HuH-7.5 (cell line): ENCODE measurements at regions not wholly inside any gene's neighbourhood (a gene's known extent, or its start where the extent isn't known, plus 50 kb on each side); places are given as distances from the start of the nearest gene placed in this dataset.

Experiments used
- DNase-seq: peaks from one replicate; pipeline ENCODE4 v3.0.0; 2011; ENCODE audit warnings: low spot score

DNA sequence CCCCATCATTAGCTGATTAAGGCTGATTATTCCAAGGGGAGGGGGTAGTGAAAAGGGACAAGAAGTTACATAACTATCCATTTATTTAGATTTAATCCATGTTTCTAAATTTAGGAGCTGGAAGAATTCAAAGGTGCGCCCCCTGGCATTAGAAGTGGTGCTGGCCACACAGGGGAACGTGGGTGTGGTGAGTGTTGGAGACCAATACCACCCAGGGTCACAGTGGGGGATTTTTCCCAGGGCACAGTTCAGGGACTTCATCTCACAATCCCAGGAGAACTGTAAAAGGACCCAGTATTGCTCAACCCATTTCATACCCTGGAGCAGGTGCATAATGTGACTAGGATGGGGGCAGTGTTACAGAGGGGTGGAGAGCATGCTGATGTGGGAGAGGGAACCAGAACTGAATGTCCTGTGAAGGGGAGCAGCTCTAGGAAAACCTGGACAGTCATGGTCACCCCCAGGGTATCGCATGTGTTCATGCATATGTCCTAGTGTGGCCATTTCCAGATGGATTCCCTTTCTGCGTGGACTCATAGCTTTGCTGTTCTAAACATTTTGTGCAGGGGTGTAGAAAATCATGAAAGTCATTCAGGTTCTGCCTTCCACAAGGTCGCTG, 110.3 kb downstream of the LSM3 start:
- DNase-seq: no peak

DNA sequence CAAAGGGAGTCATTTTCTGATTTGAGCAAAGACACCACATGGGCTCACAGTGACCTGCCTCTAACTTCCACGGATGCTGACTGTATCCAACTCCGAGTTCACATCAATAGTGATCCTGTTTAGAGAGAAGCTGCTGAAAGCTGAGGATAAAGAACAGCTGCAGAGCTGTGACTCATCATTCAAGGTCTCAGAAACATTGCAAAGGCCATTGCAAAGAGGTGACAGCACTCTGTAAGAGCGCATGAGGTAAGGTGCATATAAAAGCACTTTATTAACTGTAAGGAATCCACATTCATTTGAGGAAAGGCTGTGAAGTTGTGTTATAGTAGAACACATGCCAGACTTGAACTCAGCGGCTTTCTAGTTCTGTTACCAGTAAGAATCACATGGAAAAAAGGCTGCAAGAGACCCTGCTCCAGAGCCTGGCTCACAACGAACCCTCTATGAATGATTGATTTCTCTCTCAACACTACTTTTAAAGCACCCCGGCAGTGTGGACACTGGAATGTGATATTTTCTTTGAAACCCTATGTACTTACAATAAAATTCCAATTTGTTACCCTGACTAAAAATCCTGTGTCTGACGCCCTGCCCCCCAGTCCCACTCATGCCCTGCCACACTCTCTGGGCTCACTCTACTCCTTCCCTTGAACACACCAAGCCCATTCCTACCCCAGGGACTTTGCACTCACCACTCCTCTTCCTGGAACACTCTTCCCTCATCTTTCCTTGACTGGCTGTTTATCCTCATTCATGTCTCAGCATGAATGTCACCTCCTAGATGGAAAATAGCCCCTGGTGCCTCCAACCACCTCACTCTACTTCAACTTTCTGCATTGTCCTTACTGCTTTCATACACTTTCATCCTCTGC, 111.2 kb downstream of the LSM3 start:
- no peak for DNase-seq

DNA sequence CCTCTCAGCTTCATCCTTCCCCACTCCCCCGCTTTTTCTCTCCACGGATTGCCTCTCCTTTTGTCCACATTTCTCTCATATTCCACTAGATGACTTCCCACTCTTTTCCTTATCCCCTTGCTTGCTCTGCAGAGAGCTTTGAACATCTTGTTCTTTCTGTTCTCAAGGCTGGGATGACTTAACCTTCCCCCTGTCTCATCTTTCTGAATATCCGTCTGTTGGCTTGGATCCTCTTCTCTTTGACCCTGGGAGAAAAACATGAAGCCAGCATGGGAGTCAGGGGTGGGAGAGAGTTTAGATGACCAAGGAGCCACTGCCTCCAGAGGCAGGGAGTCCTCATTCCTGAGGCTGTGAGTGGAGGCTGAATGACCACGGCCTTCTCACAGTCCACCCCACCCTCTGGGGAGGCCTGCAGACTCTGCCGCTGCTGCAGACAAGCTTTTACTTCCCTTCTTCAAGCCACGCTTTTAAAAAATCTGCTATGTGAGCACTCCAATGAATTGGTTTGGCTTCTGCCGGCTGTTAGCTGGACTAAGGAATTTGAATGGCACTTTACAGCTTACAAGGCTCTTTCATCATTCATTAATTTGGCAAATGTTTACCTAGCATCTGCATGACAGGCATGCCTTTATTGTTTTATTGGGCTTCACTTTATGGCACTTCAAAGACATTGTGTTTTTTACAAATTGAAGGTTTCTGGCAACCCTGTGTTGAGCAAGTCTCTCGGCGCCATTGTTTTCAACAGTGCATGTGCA, 111.6 kb upstream of the SLC6A6 start:
- no peak for DNase-seq

DNA sequence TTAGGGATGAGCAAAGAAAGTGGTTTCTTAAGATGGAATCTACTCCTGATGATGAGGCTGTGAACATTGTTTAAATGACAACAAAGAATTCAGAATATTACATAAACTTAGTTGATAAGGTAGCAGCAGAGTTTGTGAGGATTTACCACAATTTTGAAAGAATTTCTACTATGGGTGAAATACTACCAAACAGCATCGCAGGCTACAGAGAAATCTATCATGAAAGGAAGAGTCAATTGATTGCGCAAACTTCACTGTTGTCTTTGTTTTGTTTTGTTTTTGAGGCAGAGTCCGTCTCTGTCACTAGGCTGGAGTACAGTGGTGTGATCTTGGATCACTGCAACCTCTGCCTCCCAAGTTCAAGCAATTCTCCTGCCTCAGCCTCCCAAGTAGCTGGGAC, 107.4 kb upstream of the SLC6A6 start:
- DNase-seq: no peak

DNA sequence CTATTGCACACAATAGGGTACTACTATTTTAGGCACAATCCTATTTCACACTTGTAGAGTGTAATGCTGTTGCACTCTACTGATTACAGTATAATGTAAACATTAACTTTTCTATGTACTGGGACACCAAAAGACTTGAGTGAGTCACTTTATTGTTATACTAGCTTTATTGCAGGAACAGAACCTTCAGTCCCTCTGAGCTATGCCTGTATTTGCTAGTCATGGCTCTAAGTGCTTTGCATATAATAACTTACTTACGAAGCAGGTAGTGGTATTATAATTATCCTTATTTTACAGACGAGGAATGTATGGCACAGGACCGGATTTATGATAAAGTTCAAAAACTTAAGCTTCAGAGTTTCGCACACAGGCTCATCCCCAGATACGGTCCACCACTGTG, 106.6 kb upstream of the SLC6A6 start:
- no peak for DNase-seq

DNA sequence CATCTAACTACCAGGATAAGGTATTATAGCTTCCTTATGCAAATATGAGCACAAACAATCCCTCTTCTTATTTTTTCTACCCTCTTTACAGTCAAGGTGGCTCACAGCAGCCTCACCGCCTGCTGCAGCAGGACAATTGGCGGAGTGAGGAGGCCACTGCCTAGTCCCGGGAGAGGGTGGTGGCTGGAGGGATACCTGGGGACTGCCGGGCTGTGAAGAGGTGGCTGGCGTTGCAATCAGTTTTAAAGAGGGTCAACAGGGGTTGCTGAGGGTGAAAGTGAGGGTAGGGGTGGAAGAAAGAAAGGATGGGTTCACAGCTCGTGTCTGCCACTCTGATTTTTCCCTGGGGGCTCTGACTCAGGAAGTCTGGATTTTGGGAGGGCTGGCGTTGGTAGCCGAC, 105.1 kb upstream of the SLC6A6 start:
- DNase-seq: no peak

DNA sequence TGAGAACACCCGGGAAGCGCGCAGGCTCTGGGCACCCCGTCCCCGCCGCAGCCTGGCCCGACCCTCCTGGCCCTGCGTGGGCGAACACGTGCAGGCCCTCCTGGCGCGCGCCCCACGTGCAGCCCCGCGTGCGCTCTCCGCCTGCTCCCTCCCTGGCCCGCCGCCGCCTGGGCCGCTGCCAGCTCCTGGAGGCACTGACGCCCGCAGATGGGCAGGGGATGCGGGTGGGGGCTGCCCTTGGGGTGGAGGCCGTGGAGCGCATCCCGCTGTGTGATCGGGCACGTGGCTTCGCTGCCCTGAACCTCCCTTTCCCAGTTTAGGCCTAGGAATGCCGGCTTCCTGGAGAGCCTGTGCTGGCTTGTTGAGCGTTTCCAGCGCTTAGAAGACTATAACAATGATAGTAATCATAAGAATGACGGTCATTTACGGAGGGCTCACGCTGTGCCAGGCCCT, 104.6 kb upstream of the SLC6A6 start:
- no peak for DNase-seq

DNA sequence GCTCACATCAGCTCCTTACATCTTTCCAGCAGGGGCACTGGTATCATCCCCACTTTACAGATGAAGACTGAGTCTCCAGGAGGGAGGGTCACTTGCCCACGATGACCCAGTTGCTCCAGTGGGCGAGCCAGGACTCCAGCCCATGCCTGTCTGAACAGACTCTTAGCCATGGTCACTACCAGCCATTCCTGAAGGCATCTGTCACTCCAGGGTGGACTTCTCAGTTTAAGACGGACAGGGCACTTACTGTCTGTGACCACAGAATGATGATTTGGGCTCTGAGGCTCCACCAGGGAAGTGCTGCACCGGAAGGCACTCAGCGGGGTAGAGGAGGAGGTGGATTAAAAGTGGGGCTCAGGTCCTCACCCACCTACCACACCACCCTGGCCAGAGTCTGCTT, 104.0 kb upstream of the SLC6A6 start:
- no peak for DNase-seq

DNA sequence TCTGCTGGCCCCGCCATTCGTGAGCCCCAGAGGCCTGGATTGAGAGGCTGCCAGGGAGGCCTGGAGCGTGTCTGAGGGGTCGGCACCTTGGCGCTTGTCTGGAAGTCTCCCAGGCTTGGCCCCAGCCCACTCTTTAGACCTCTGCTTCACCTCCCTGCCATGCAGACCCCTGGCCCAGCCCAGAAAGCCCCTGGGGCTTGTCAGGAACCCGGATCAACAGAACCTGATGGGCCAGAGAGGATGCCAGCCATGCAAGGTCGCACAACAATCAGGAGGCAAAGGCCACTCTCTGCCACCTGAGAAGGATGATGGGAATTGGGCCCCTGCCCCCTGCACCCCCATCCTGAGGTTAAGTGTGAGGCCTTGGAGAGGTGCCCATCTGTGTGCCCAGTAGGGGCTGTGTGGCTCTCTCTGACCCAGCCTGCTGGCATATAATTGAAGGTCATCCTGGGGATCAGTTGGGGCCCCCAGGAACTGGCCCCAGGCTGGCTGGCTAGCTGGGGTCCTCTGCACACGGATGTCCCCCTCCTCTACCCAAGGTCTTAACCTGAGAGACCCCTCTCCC, 103.3 kb upstream of the SLC6A6 start:
- no peak for DNase-seq

DNA sequence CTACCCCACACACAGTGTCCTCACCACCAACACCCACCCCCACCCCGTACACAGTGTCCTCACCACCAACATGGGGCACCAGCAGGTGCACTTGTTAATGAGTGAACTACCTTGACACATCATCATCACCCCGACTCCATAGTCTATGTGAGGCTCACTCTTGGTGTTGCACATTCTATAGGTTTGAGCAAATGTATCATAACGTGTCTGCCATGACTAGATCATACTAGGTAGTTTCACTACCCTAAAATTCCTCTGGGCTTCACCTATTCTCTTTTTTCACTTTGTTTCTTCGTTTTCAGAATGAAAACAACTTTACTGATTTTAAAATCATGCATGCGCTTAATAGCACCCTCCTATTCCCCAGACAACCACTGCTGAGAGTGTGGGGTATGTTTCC, 102.6 kb upstream of the SLC6A6 start:
- DNase-seq: no peak

DNA sequence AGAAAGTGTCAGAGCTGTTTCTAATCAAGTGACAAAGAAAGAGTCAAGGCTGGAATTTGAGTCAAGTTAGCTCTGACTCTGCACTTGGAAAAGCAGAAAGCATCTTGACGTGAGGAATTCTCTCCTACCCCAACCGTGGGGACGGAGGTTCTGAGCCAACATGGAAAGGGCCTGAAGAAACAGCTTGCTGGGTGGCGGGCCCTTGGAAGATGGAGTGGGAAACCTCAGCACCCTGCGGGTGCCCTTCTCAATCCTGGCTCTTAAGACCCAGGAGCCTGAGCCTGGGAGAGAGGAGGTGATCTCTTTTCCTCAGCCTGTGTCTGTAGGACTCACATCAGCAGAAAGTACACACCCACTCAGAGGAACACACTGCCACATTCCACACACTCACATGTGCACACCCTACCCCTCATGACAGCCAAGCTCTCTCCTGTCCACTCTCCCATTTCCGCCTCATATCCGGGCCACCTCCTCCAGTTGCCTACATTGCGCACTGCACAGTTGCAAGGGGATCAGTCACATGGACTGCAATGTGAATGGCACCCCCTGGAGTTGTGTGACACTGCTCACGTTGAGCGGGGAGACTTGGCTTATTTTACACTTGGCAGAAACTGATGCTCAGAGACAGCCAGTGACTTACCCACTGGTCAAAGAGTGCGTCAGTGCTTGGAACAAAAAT, 101.5 kb upstream of the SLC6A6 start:
- no peak for DNase-seq

DNA sequence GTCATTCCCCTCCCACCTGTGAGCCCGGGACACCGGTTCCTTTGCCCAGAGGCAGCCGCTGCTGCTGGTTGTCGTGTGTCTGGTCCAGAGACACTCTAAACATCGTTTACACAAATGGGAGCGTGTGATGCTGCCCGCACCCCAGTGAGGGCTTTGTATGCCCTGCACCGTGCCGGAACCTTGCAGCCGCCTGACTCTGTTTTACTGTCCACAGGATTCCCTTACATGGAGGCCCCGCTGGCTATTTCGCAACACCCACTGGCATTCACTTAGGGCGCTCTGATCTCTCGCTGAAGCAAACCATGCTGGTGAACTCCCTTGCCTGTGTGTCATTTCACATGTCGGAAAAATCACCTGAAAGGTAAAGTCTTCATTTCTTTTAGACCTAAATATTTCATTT, 100.8 kb upstream of the SLC6A6 start:
- DNase-seq: peak; percentile 74

DNA sequence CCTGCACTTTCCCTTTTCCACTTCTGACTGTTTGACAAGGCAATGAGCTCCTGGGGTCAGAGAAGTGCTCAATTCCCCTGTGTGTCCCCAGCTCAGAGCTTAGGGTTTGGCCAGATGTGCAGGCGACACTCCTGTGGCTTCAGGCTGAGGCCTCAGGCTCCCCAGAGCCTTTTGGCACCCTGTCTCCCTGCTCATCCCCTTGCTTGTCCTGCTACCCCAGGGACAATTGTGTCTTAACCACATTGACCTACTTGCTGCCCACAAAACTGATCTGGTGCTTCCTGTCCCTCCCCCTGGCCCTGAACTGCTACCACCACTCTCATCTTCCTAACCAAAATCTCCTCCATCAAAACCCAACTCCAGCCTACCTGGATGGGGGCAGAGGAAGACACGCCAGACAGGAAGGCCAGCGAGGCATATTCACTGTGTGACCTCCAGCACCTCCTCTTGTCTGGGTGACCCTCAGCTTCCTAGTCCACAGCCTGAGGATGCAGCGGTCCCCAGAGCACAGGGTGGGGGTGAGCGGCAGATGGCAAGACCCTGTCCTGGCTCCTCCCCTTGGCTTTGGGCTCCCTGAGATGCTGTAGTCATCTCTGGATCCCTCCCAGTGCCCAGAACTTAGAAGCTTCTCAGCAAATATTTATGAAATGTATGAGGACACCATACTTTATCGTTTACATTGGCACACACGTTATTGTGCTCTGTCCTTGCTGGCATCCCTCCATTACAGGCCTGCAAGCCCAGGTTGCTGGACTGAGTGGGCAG, 98.9 kb upstream of the SLC6A6 start:
- DNase-seq: no peak

DNA sequence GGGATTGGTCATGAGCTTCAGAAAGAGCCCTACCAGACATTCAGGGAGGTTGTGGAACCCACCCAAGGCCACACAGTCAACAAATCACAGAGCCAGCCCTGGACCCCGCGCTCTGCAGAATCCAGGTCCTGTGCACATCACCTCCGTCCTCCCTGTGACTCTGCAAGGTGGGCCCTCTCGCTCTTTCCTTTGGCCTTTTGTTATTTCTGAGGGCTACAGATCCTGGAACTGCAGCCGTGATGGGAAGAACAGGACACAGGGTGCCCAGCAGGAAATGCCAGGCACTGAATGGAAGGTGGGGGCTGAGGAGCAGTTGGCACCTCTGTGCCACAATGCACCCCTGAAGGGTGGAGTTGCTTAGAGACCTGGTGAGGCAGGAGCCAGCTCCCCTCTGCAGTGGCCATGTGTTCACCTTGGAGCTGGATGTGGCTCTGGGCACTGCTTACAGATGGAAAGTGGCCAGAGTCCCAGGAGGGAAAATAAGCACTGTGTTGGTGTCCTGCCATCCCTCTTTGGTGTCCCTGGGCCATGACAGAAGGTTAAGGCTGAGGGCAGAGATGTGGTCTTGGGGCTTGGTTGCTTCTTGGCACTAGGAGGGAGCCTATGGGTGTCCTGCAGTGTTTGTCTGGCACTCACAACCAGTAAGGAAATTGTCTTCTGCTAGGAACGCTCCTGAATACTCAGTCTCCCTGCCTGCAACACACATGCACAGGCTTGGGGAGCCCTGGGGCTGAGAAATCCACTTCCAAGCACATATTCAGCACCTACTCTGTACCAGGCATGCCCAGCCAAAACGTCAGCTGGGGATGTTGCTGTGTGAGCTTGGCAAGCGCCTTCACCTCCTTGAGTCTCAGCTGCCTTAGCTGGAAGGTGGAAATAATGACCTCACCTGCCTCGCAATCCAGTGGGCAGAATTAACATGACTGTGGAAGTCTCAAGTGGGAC, 98.0 kb upstream of the SLC6A6 start:
- DNase-seq: no peak

DNA sequence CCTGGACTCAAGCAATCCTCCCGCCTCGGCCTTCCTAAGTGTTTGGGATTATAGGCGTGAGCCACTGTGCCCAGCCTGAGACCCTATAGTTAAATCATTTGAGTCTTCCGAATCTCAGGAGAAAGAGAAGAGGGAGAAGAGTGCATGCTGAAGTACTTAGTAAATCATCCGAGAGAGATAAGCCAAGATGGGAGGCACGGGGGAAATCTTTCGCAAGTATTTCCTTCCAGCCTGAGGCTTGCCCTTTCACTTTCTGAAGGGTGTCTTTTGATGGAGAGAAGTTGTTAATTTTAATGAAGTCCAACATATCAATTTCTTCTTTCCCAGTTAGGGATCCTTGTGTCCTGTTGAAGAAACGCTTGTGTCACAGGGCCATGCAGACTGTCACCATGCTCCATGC, 97.1 kb upstream of the SLC6A6 start:
- no peak for DNase-seq

DNA sequence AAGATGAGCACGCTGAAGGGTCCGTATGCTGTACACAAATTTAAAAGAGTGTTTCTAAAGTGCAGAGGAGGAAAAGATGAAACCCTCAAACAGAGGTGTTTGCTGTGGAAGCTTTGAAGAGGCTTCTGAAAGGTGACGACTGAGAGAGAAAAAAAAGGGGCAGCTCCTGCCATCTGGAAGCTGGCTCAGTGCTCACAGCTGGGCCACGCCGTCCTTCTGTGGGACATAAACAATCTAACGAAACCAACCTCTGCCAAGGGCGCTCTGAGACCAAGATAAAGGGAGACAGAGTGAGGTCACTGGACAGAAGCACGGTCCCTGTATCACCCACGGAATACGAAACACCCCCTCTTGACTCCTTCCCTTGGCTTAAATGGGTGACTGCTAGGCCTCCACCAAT, 96.3 kb upstream of the SLC6A6 start:
- DNase-seq: no peak

DNA sequence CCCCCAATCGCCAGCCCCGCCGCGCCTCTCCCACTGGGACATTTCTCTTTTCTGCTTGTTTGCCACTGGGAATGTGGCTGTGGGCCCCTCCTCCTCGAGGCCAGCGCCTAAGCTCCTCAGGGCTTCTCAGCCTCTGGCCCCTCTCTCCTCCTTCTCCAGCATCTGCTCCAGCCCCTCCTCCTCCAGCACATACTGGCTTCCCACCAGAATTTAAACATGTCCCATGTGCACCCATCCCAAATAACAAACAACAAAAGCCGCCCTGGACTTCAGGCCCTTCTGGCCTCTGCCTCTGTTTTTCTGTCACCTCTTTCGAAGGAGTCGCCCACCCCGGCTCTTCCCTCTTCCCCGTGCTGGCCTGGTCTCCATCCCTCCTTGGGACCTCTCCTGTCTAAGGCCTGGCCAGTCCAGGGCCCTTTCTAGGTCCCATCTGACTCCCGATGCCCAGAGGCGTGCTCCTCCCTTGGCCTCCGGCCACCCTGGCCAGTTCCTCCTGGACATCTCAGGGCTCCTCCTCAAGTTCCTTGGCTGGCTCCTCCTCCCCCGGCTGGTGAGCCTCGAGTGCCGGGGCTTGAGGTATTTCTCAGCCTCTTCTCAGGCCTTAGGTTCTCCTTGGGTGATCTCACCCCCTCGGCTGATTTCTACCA, 94.6 kb upstream of the SLC6A6 start:
- no peak for DNase-seq

DNA sequence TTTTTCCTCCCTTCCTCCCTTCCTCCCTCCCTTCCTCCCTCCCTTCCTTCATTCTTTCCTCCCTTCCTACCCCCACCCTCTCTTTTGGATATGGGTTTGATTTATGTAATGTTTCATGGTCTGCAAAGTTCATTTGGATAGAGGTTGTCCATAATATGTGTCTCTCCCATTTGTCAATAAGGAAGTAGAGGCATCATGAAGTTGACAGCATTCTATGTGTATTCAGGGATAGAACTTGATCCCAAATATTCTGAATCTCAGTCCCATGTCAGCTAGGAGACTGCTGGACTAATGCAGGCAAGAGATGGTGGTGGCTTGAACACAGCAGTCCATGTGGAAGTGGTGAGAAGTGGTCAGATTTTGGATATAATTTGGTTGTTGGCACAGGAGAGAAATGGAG, 90.7 kb upstream of the SLC6A6 start:
- no peak for DNase-seq

DNA sequence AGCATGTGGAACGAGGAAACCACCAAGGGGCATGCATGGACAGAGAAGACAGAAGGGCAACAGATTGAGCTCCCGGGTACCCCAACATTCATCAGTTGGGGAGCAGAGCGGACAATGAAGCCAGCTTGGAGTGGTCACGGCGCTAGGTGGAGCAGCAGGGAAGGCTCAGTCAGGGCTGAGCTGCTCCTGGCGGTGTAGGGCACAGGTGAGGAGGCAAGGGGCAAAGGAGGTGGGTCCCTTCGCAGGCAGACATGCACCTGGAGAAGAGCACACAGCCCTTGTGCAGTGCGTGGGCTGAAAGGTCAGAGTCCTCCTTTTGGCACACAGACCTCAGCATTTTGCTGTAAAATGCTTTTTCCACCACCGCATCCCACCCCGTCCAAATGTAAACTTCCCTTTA, 90.0 kb upstream of the SLC6A6 start:
- DNase-seq: no peak
